Caki2 (cell line): ENCODE measurements at regions not wholly inside any gene's neighbourhood (a gene's known extent, or its start where the extent isn't known, plus 50 kb on each side); places are given as distances from the start of the nearest gene placed in this dataset.

ENCODE experiments used
- DNase-seq: peaks from one replicate; pipeline ENCODE4 v3.0.0-alpha.2; 2015; ENCODE audit warnings: low read depth
- in situ Hi-C: cut with HindIII; loops from 2 replicates; pipeline ENCODE4 v1.10.0; 2016; ENCODE audit warnings: low sequenced_read_pairs, low pct_unique_long_range_greater_than_20kb, mixed read lengths

DNA sequence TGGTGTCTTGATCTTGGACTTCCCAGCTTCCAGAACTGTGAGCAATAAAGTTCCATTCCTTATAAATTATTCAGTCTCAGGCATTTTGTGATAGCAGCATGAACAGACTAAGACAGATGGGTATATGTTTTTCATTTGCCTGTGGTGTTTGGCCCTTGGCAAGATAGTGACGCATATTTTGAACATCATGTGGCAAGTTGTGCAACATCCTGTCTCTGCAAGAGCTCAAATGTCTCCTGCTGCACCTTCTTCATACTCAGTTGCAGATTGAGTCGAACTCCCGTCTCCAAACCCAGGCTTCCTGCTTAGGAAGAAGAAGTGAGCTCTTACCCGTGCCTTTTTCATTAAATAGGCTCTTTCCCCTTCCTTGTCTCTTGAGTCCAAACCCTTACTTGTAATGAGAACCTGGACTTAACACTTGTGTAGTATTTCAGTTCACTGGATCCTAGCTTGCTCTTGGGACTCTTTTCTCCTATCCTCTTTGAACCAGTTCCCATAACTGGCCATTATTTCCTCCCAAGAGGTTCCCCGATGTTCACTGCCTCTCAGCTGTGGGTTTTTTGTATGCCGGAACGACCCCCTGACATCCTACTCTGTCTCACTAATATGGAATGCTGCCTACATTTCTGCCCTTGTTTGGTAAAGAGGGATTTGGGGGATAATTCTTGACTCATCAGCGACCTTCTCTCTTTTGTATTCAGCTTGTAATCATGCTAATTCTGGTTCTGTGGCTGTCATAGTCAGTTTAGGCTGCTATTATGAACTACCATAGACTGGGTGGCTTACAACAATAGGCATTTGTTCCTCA lies 125.0 kb upstream of the KCNK2 start:
- in situ Hi-C loops: no loop called here
- no peak for DNase-seq

GRCh38 chr1:214958486-214958885 lies 124.1 kb upstream of the KCNK2 start:
- in situ Hi-C loops: no loop called here
- DNase-seq: no peak

GRCh38 chr1:214966346-214966745 lies 116.2 kb upstream of the KCNK2 start:
- no peak for DNase-seq
- in situ Hi-C loops: no loop called here

DNA sequence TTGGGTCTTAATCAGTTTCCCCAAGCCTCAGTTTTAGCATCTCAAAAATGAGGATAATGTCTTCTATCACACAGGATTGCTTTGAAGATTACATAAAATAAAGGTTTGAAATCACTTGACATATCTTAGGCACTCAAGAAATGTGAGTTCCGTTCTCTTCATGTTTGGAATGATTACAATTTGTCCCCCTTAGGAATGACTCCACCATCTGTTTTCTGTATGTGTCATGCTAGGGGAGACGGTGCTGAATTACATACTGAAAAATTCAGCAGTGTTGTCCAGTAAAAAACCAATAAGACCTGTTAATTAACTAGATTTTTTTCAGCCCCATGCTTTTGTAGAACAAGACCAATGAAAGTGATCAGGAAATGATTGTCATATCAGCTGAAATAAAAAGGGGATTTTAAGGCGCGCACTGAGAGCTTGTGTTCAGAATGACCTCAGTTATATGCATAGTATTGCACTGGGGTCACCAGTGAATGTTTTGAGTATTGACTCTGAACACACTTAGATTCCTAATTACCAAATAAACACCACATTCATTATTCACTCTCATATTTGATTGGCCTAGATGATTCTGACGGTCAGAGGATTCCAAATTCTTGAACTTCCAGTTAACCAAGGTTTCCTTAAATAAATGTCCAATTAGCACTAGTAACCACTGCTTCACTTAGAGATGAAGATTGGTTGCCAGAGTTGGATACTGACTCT lies 114.5 kb upstream of the KCNK2 start:
- in situ Hi-C loops: no loop called here

DNA sequence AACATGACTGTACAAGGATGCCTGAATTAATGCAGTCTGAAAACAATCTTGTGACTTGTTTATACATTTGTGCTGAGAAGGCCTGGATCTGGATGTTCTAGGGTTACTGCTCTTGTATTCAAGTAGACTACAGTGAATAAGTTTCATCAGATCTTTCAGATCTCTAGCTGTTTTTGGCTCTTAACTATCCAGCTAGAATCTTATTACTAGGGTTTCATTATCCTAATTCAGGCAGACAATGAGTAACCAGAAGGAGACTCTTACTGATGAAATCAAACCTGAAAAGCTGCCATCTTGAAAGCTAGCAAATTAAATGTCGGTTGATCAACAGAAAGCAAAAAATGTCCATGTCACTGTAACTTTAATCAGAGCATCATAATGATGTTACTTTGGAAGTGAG lies 112.5 kb upstream of the KCNK2 start:
- in situ Hi-C loops: no loop called here
- DNase-seq: no peak

More for the DNA sequence above, 114.5 kb upstream of the KCNK2 start:
- DNase-seq: no peak

DNA sequence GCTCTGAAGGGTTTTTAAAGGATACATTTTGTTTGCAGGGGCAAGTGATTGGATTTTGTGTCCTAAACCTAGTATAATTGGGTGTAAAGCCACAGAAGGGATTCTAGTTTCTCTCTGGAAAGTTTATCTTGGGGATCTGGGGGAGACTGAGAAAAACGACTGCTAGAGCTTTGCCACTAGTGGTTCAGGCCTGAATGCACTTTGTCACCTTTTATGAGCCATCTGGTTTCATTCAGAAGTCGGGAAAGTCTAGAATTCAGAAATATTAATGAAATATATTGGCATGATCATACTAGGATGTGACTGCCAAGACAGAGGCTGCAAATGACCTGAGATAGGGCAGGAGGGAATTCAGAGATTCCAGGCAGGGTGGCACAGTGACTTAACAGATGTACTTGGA lies 111.5 kb upstream of the KCNK2 start:
- no peak for DNase-seq
- in situ Hi-C loops: no loop called here

GRCh38 chr1:214974002-214974401 lies 108.5 kb upstream of the KCNK2 start:
- no peak for DNase-seq
- in situ Hi-C loops: no loop called here

- in situ Hi-C loops: no loop called here
- DNase-seq: no peak
These were observed 105.9 kb upstream of the KCNK2 start for GRCh38 chr1:214976665-214977064.

DNA sequence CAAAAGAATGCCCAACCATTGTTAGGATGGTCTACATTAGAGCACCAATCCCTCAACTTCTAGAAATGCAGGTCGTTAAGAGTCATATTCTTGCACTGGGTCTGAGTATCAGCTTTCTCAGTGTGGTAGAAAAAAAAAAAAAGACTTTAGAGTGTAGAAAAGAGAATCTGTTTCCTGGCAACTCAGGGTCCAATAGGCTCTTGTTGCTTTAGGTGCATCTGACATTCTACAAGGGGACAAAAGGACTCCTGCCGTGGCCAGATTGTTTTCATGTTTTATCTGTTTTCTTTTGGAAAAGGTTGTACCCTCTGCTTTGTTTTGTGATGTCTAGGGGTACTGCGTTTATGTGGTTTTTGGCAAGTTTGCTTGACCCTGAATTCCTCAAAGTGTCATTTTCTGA lies 105.4 kb upstream of the KCNK2 start:
- in situ Hi-C loops: no loop called here
- DNase-seq: no peak

DNA sequence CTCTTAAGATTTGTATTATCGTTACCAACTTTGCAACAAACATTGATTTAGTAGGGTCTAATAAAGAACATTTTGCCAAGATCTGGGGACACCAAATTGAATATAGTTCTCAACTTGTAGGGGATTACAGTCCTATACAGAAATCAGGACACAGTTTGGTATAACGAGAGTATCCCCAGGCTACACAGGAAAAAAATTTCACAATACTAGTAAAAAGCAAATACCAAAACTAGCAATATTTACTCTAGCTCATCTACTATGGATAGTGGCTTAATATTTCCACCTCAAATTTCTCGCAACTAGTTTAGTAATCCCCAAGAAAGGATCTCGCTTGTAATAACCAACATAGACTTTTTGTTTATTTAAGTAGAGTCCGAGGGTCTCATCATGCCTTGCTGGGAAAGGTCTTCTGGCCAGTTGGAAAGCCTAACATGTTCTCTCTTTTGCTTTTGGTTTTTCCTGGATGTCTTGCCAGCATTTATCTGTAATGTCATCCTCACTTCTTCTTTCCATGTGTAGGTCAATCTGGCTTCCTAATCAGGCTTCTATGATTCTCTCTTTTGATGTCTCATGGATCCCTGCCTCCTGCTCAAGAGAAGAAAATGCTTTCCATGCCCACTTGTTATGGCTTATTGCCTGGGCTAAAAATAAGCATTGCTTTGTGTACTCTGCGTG lies 104.7 kb upstream of the KCNK2 start:
- in situ Hi-C loops: no loop called here
- no peak for DNase-seq

DNA sequence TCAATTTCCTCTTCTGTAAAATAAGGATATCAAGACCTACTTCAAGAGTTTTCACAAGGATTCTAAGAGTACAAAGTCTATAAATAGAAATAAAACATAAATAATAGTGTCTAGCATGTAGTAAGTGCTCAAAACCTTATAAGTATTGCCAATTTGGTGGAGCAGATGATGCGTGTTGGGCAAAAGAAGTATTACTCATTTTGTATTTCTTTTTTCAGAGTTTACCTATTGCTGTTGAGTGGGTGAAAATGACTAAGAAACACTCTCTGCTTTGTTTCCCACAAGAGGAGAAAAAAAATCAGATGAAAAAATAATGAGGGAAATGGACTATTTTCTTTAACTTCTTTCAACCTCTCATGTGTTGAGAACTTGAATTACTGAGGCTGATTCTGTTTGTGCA lies 103.3 kb upstream of the KCNK2 start:
- in situ Hi-C loops: no loop called here
- DNase-seq: no peak

DNA sequence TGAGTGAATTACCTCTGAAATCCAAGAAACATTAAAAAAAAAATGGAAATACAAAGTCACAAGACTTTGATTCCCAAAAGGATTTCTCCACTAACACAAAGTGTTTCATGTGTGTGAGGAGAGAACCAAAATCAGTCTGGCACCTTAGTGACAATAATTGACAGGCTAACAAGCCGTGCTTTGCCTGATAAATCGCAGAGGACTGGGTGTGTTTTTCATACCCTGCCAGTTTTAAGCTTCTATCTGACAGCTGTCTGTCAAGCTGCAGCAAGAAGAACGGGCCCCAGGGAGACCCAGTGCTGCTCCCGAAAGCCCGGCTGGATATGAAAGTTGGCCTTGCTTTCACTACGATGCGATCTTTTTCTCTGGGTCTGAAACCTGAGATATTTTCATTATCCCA lies 101.6 kb upstream of the KCNK2 start:
- no peak for DNase-seq
- in situ Hi-C loops: no loop called here

- in situ Hi-C loops: no loop called here
- no peak for DNase-seq
These were observed 99.2 kb upstream of the KCNK2 start for GRCh38 chr1:214983126-214983869.

GRCh38 chr1:214989341-214989740 lies 93.2 kb upstream of the KCNK2 start:
- in situ Hi-C loops: no loop called here
- no peak for DNase-seq

DNA sequence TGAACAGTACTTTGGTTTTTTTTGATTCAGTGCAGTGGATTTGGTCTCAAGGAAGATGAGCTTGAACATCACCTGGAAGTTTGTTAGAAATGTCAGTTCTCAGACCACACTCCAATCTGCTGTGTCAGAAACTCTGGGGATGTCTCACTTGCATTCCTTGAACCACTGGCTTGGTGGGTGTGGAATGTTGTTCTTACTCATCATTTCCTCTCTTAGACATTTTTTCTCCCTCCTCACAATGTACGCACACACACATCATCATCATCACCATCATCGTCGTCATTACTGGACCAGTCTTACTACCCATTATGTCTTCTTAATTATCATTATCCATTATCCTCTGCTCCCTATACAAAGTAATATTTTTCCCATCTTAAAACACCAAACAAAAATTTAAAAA lies 91.9 kb upstream of the KCNK2 start:
- in situ Hi-C loops: no loop called here
- no peak for DNase-seq

DNA sequence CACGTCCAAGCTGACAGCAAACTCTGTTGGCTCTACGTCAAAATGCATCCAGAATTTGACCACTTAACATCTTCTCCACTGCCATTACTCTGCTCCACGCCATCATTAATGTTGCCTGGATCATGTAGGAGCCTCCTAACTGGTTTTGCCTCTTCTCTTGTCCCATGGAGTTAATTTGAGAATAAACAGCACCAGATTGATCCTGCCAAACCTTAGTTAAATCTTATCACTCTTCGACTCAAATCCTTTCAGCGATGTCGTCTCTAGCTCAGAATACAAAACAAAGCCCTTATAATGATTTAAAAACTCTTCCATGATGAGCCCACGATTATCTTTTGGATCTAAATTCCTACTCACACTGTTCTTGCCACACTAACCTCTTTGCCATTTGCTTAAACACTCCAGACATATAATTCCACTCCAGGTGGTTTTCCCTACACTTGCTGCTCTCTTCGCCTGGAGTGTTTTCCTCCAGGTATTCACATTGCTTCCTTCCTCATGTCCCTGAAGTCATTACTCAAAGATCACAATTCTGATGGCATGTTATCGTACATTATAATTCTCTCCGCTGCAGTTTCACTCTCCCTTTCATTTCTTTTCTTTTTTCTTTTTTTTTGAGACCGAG lies 90.7 kb upstream of the KCNK2 start:
- in situ Hi-C loops: no loop called here
- no peak for DNase-seq

- DNase-seq: no peak
- in situ Hi-C loops: no loop called here
These were observed 89.1 kb upstream of the KCNK2 start for GRCh38 chr1:214993419-214993818.

- in situ Hi-C loops: no loop called here
These were observed 84.9 kb upstream of the KCNK2 start for GRCh38 chr1:214997685-214998084.

More at GRCh38 chr1:214997685-214998084, 84.9 kb upstream of the KCNK2 start:
- no peak for DNase-seq
